Suppressor macrophage (primary cell): ENCODE measurements at regions not wholly inside any gene's neighbourhood (a gene's known extent, or its start where the extent isn't known, plus 50 kb on each side); places are given as distances from the start of the nearest gene placed in this dataset.
"Not testable (repeated sequence)": the region's sequence is repeated elsewhere in the genome, so short reads cannot be mapped to it uniquely, and the experiment has no call there.

Experiments used
- DNase-seq, 4 experiments: peaks; one replicate each; pipeline ENCODE4 v3.0.0-alpha.2; 2020 to 2022

DNA sequence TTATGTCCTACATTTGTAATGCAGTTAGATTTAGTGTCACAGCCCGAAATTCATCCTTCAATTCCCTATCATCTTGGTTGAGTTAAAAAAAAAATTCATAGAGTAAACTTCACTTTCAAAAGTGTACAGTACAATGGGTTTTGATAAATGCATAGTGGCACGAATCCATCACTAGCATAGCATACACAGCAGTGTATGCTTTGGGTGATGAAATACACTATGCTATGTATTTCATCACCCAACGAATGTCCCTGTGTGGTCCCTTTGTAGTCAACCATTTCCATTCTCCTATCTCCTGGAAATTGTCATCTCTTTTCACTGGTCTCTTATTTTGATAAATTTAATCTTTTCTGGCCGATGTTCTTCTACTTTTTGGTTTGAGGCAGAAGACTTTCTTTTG lies 129.4 kb upstream of the BASP1 start:
- no peak for DNase-seq

DNA sequence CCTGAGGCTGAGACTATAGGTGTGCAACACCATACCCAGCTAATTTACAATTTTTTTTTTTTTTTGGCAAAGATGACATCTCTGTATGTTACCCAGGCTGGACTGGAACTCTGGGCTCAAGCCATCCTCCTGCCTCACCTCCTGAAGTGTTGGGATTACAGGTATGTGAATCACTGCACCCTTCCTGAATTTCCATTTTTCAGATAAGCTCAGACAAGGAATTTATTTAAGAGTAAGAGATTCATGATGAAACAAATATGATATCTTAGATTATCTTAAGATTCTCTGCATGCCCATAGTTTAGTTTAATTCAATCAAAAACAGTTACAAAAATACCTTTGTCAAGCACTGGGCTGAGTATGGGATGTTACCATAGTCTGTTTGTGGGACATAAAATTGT lies 128.4 kb upstream of the BASP1 start:
- DNase-seq: no peak

DNA sequence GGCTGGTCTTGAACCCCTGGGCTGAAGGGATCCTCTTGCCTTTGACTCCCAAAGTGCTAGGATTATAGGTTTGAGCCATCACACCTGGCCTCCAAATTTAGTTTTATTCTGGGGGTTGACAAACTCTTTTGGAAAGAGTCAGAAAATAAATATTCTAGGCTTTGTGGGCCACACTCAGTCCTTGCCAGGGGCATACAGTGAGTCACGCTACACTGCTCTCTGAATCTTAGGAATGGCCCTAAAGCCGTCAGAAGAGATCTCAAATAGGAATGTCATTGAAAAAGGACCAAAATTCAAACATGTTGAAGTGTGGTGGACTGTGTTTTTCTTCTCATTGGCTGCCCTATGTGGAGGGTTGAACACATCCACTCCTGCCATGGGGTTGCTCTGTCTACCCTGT lies 127.7 kb upstream of the BASP1 start:
- no peak for DNase-seq

DNA sequence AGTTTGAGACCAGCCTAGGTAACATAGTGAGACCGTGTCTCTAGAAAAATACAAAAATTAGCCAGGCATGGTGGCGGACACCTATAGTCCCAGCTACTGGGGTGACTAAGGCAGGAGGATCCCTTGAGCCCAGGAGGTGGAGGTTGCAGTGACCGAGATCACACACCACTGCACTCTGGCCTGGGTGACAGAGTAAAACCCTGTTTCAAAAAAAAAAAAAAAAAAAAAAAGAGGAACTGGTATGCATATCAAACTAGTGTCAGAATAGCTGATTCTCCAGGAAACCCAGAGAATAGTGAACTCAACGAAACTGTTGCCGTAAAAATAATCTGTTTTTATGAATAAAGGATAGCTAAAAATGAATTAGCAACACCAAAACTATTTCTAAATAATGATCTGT lies 126.6 kb upstream of the BASP1 start:
- DNase-seq: peak in 3 of 4 experiments; percentile 36 to 53 (median 52)

DNA sequence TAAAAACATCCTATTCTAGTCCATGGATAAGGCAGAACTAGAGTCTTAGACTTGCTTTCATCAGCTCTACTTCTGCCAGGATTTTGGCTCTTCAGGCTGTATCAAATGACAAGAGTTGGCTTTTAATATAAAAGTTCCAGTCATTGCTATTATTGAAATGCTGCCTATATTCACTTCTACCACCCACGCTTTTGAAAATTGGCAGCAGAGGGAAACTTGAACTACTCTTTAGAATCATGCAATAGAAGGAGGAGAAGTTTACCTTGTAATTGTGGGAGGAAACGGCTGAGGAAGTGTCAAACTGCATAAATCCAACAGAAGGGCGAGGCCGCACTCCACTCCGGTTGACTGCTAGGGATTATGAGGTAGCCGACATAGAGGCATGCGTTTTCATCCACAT lies 122.6 kb upstream of the BASP1 start:
- DNase-seq: peak in 3 of 4 experiments; percentile 28 to 48 (median 39)

DNA sequence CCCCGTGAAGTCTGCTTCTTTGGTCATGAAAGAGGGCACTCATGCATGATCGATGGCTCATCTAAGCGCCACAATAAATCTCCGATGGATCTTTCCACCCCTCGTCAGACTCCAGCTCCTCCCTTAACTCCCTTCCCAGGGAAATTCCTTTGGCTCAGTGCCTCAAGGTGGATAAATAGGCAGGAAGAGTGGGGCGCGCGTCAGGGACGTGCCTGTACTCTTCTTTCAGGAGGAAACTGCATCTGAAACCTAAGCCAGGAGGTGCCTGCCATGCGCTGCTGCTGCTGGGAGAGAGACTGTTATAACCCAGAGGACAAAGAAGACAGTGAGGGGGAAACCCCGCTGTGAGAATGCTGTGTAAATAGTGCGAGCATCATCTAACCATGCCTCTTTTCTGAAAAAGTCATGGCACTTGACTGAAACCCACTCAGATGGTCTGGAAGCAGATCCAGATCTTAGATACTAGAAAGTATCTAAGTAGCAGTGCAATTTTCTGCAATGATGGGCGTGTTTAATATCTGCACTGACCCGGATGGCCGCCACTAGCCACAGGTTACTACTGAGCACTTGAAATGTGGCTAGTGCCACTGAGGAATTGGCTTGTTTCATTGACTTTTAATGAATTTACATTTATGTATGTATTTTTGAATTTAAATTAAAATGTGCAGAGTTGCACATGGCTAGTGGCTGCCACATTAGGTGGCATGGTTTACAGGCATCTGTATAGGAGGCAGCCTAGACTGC lies 120.3 kb upstream of the BASP1 start:
- DNase-seq: no peak

DNA sequence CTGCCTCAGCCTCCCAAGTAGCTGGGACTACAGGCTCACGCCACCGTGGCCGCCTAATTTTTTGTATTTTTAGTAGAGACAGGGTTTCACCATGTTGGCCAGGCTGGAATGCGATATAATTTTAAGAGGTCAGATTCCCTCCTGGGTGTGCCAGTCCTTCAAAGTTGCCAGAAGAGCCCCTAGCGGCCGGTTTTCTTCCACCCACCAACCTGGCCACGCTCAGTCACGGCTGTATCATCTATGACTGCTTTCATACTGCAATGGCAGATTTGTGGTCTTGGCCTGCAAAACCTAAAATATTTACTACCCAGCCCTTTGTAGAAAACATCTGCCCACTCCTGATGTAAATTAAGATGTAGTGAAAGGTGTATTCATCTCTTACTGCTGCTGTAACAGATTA lies 117.5 kb upstream of the BASP1 start:
- DNase-seq: no peak

DNA sequence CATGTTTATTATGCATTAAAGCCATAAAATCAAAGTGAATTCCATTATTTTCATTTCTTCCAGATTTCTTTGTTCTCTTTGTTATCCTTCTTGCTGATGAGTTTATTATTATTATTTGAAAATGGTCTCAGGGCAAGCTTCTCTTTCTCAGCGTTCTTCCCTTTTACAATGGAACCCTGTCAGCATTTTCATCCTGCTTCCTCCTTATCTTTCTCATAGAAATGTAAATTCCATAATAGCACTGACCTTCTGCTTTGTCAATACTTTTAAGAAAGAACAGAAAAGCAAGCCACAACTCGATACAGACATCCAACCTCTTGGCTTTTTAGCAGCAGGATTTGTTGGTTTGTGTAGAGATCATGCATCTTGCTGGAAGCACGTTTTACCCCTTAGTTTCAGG lies 114.0 kb upstream of the BASP1 start:
- peak; percentile 45 to 86 (median 68) for DNase-seq

DNA sequence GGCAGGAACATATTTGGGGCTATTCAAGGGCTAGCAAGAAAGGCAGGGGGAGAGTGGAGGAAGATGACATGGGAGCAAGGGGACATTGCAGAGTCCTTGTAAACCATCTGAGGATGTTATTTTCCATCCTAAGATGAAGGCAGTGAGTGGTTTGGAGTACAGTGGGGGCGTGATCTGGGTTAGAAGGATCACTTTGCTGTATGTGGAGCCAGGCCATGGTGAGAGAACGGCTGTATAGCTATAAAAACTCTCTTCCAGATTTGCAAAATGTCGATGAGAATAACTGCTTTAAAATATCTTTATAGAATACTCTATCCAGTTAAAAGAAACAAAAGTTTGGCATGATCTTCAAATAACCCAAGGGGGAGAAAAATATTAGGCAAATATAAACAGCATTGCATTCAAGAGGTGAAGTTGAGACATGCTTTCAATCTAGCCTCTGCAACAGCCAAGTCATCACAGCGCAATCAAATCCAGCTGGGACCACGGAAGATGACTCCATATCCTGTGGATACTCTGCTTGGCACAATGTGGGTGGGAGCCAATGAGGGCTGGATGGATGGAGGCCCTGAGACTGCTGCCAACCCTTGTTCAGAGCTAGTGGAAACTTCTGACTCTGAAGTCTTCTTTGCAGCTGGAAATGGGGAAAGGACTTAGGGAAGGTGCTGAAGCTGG lies 111.5 kb upstream of the BASP1 start:
- DNase-seq: peak; percentile 48 to 74 (median 59)

DNA sequence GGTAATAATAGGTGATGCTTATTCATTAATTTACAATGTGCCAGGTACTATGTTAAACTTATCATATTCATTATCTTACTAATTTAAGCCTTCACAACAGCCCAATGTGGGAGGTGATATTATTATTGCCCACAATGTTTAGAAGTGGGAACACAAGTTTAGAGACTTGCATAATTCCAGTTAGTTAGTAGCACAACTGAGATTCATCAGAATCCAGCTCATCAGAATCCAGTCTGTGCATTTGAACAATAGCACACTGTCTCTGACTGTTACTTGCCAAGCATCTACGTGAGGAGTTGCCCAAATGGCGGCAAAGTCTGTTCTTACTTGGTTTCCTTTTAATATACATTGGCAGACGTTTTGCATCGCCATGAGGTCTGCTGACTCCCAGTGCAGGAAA lies 110.9 kb upstream of the BASP1 start:
- DNase-seq: no peak

DNA sequence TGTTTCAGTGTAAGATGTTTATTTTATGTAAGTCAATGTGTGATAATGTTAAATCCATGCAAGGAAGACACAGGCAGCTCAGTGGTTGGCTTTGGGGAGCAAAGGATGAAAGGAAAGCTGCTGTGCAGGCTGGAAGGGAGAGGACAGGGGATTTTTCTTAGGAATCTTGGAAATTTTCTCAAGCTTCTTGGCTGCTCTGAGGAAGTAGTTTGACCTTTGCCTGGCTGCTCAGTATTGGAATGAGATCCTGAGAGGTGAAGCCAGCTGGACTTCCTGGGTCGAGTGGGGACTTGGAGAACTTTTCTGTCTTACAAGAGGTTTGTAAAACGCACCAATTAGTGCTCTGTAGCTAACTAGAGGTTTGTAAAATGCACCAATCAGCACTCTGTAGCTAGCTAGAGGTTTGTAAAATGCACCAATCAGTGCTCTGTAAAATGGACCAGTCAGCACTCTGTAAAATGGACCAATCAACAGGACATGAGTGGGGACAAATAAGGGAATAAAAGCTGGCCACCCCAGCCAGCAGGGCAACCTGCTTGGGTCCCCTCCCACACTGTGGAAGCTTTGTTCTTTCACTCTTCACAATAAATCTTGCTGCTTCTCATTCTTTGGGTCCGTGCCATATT lies 105.2 kb upstream of the BASP1 start:
- not testable (repeated sequence) for DNase-seq

DNA sequence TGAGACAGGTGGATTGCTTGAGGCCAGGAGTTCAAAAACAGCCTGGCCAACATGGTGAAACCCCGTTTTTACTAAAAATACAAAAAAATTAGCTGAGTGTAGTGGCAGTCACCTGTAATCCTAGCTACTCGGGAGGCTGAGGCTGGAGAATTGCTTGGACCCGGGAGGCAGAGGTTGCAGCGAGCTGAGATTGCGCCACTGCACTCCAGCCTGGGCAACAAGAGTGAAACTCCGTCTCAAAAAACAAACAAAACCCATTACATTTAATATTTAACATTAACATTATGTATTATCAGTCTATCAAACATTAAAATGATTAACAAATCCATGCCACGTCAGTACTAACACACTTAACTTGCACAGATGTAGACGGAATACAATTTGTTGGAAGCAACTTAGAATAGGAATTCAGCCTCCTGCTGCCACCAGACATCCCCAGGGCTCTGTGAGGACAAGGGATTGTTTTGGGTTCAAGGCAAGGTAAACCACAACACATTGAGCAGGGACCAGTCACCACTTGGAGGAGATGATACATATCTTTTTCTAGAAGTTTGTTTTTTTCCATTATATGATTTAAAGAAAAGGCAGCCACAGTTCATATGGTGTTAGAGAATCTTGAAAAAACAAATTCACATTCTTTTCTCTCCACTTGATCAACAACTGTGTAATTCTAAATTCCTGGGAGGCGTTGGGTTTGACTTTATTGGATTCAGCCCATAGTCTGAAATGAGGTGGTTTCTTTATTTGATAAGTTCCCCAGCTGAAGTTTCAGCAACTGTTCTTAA lies 104.1 kb upstream of the BASP1 start:
- no peak for DNase-seq

DNA sequence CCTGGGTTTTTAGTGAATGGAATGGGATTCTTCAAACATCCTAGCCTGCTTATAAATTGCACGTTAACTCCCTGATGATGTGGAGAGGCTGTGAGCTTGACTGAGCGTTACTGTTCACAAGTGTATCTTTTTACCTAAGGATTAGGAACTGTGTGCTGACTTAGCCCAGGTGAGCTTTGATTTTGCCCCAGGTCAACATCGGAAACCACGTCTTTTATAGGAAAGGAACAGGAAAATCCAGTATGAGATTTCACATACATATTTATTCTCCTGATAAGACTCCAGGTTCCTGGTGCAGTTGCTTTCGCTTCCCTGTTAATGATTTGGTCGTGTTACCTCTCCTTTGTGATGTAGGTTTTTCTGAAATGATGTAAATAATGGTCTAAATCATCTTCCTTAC lies 103.2 kb upstream of the BASP1 start:
- DNase-seq: no peak

DNA sequence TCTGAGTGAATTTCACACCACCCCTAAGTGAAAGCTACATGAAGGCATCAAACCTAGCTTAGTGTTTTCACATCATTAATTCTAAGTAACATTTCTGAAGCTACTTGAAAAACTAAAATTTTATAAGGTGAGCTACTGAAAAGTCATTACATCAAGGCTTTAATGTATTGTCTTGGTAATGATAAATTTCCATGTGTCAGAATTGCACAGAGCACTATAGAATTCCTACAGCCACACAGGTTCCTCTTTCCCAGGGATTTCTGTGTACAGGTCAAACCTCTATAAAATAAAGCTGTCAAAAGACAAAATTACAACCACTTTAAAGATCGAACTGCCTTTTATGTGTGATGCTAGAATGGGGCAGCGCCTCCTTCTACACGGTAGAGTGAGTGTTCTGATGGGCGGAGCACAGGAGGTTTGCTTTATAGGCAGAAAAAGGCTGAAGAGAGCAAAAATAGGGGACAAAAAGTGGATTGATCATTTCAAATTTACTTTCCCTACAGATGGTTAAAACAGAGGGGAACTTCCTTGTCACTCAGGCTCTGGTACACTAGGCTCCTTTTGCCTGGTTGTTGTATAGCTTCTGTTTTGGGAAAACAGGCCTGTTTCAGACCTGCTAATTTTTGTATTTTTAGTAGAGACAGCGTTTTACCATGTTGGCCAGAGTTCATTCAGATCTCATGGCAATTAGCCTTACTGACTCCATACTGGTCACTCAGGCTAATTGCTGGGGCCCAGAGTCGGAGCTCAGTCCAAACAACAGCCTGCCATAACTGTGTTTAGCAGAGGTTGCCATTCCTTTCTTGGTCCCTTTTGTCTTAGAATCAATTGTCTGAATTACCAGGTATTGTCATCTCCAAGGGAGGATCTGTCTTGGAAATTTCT lies 102.5 kb upstream of the BASP1 start:
- DNase-seq: no peak

DNA sequence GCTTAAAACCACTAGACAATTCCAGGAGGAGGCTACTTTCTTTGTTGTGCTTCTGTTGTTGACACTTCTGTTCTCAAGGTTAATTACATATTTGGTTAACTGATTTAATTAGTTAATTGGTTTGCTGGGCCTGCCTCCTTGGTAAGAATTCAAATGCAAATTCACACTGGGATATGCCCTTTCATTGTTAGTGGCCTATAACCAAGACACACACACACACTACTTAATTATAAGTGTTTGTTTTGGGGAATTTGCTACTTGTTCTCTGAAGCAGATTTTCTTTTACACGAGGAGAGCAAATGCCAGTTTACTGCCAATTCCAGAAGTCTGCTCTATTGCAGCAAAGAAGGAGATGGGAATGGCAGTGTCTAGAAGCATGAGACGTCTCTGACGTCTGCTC lies 101.6 kb upstream of the BASP1 start:
- no peak for DNase-seq

DNA sequence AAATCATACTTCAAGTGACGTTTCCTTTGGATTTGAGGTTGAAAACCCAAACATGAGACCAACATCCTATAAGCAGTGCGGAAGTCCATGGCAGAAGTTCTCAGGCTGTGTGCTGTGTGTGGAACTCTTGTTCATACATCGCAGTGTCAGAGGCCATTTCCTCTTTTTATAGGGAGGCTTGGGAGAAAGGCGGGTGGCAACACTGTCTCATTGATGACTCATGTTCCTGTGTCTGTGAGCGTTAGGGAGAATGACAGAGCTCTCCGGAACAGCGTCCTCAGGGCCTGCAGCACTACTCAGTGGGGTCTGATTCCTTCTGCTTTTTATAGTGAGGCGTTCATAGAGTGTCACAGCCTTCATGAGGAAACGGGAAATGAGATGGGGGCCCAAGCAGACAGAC lies 98.8 kb upstream of the BASP1 start:
- DNase-seq: peak; percentile 95 to 100 (median 97)

DNA sequence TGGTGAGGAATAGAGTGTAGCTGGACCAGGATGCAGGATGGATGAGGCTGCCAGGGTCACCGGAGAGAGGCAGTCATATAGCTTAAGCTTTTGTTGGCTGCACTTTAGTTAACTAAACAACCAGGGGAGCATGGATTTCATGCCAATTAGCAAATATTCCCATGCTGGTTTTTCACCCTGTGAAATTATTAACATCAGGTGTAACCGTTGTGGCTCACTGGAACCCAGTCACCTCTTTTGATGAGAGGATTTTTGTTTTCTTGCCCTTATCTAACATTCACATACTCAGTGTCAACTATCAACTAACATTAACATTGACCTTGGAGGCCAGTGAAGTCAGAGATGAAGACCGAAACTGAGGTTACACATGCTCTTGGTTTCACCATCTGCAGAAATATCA lies 97.2 kb upstream of the BASP1 start:
- DNase-seq: no peak

DNA sequence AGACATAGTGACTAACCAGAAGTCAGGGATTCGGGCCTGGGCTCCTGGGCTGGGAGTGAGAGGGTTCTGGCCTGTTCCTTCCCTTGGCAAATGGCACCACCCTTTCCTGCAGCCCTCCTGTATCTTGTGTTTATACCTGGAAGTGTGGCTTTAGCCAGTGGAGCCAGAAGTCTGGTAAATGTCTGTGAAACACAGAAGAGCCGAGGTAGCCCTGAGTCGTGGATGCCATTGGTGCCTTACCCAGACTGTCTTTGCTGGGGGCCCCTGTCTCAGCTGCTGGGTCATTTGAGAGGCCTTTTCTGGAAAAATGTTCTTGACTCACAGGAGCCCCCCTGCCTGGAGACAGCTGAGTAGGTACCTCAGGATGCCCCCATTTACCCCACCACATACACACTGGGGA lies 95.7 kb upstream of the BASP1 start:
- DNase-seq: no peak

DNA sequence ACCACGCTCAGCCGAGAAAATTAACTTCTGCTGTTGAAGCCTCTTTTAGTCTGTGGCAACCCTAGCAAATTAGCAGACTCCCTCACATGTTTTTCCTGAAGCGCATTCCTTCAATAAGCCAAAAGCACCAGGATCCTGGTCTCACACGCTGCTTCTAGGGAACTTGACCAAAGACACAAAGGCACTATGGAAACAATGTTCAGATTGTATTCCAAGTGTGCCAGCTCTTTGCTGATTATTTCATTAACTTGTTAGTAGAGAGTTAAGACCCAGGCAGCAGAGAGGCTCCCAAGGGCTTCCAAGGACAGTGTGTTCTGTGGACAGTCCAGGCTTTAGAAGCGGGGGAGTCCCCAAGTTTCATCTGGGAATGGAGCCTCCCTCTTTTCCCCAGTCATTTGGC lies 94.4 kb upstream of the BASP1 start:
- no peak for DNase-seq

DNA sequence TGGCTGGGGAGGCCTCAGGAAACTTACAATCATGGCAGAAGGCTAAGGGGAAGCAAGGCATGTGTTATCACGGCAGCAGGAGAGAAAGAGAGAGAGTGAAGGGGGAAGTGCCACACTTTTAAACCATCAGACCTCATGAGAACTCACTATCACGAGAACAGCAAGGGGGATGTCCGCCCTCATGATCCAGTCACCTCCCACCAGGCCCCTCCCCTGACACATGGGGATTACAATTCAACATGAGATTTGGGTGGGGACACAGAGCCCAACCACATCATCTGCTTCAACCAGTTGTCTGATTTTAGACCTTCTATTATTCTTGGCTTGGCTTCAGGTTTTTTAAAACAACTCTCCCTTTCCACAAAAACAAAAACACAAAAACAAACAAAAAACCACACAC lies 93.7 kb upstream of the BASP1 start:
- peak in 2 of 4 experiments; percentile 26 to 51 for DNase-seq

DNA sequence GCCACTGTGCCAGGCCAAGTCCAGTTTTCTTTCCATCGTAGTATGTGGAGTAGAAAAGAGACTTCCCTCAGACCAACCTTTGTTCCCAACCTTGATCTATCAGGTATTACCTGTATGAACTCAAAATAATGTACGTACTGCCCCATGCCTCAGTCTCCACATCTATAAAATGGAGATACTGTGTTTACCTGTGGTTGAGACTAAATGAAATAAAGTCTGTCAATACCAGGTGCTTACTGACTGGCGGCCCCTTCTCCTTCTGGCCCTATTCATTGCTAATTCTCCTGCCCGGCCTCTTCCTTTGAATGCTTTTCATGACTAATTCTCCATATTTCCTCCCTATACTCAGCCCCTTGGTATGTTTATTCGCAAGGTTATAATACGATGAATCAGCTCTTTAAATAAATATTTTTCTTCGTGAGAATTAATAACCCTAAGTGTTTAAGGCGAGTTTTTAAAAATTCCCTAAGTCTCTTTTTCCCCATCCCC lies 89.6 kb upstream of the BASP1 start:
- no peak for DNase-seq
